SK-N-SH (cell line): ENCODE measurements at regions not wholly inside any gene's neighbourhood (a gene's known extent, or its start where the extent isn't known, plus 50 kb on each side); places are given as distances from the start of the nearest gene placed in this dataset.

Experiments used
- CTCF ChIA-PET: fragments of 300-600, 350-600 bp; formaldehyde crosslinking; extraction: SDS; loops from one replicate; lab custom pipeline; 2021; lab: Yijun Ruan, JAX
- POLR2A ChIA-PET: fragments of 350-600 bp; sonication (Branson Sonifier 250); formaldehyde crosslinking; extraction: SDS; loops from one replicate; lab custom pipeline; 2020; ENCODE audit warnings: antibody characterized with exemption, inconsistent platforms; lab: Yijun Ruan, JAX
- DNase-seq: peaks from one replicate; pipeline ENCODE4 v3.0.0; 2012
- H2AFZ ChIP-seq: fragments of 200-600 bp; sonication (generic); 2 replicates; pipeline ENCODE4 v1.8.1; 2016; ENCODE audit warnings: antibody characterized with exemption, mild to moderate bottlenecking, low read depth
- H3F3A ChIP-seq: fragments of 200-600 bp; sonication (generic); replicated peaks from 2 replicates; pipeline ENCODE3; 2016; ENCODE audit warnings: antibody characterized with exemption, mild to moderate bottlenecking; ENCODE audit not compliant: insufficient read depth
- H3K27ac ChIP-seq, 2 experiments: fragments of 200-500 bp in 1 of 2; fragments of 200-600 bp in 1 of 2; sonication (Bioruptor generic) in 1 of 2; sonication (generic), shearing (Covaris generic) in 1 of 2; 2 replicates each; pipeline versions ENCODE4 v1.5.1 to v1.6.1; 2014 to 2016; ENCODE audit warnings: low read depth in 2 of 2, inconsistent platforms in 1 of 2, low read length in 1 of 2, mild to moderate bottlenecking in 1 of 2, mixed read lengths in 1 of 2
- H3K27me3 ChIP-seq: fragments of 200-600 bp; sonication (generic), shearing (Covaris generic); 2 replicates; pipeline ENCODE4 v1.6.1; 2016; ENCODE audit warnings: mixed run types; ENCODE audit not compliant: insufficient read depth
- H3K36me3 ChIP-seq, 2 experiments: fragments of 200-500 bp in 1 of 2; fragments of 200-600 bp in 1 of 2; sonication (Bioruptor generic) in 1 of 2; sonication (generic) in 1 of 2; replicated peaks in 1 of 2; 2 replicates each; pipeline versions ENCODE3 to v1.5.1; 2014 to 2016; ENCODE audit warnings: low read length in 1 of 2, mild to moderate bottlenecking in 1 of 2; ENCODE audit not compliant: insufficient read depth in 2 of 2, control insufficient read depth in 1 of 2
- H3K4me1 ChIP-seq, 2 experiments: fragments of 200-500 bp in 1 of 2; fragments of 200-600 bp in 1 of 2; sonication (Bioruptor generic) in 1 of 2; sonication (generic), shearing (Covaris generic) in 1 of 2; 2 replicates each; pipeline versions ENCODE4 v1.5.1 to v1.6.1; 2014 to 2016; ENCODE audit warnings: low read depth in 1 of 2, low read length in 1 of 2, mixed run types in 1 of 2; ENCODE audit not compliant: insufficient read depth in 2 of 2, control insufficient read depth in 1 of 2
- H3K4me2 ChIP-seq: fragments of 200-600 bp; sonication (generic), shearing (Covaris generic); 2 replicates; pipeline ENCODE4 v1.6.1; 2017; ENCODE audit warnings: mixed run types
- H3K4me3 ChIP-seq, 2 experiments: fragments of 200-500 bp in 1 of 2; fragments of 200-600 bp in 1 of 2; sonication (Bioruptor generic) in 1 of 2; sonication (generic), shearing (Covaris generic) in 1 of 2; 2 replicates each; pipeline versions ENCODE4 v1.5.1 to v1.8.1; 2014 to 2016; ENCODE audit warnings: low read depth in 2 of 2, inconsistent platforms in 1 of 2, low read length in 1 of 2, mild to moderate bottlenecking in 1 of 2, mixed read lengths in 1 of 2, moderate library complexity in 1 of 2
- H3K79me2 ChIP-seq: fragments of 200-600 bp; sonication (generic); 2 replicates; pipeline ENCODE4 v1.8.1; 2017; ENCODE audit warnings: mild to moderate bottlenecking; ENCODE audit not compliant: insufficient read depth
- H3K9ac ChIP-seq: fragments of 200-600 bp; sonication (generic); 2 replicates; pipeline ENCODE4 v1.6.1; 2017; ENCODE audit warnings: mixed run types
- H3K9me2 ChIP-seq: fragments of 200-600 bp; sonication (generic); 2 replicates; pipeline ENCODE4 v1.6.1; 2017; ENCODE audit warnings: mixed run types
- H3K9me3 ChIP-seq: fragments of 200-600 bp; sonication (generic); 2 replicates; pipeline ENCODE4 v1.6.1; 2017; ENCODE audit warnings: mixed run types, mild to moderate bottlenecking, moderate library complexity
- H4K20me1 ChIP-seq: fragments of 200-600 bp; sonication (generic); 2 replicates; pipeline ENCODE4 v1.6.1; 2017; ENCODE audit warnings: mild to moderate bottlenecking, mixed run types; ENCODE audit not compliant: insufficient read depth
- EZH2phosphoT487 ChIP-seq: fragments of 200-600 bp; sonication (generic); IDR thresholded peaks from 2 replicates; pipeline ENCODE4 v1.6.1; 2017; ENCODE audit warnings: low read depth, mixed run types, mild to moderate bottlenecking, antibody characterized with exemption, moderate library complexity, borderline replicate concordance
- FOSL2 ChIP-seq: IDR thresholded peaks from 2 replicates; pipeline ENCODE4 v1.4.0; 2012; ENCODE audit warnings: low read depth, mild to moderate bottlenecking, moderate library complexity, borderline replicate concordance
- FOXJ3 ChIP-seq: sonication (generic); formaldehyde crosslinking; IDR thresholded peaks from 2 replicates; pipeline ENCODE4 v1.5.1; 2020; ENCODE audit warnings: mild to moderate bottlenecking, missing genetic modification reagents
- FOXM1 ChIP-seq: IDR thresholded peaks from 2 replicates; pipeline ENCODE4 v1.4.0; 2012; ENCODE audit warnings: low read depth, mild to moderate bottlenecking
- GATA2 ChIP-seq: sonication (generic); formaldehyde crosslinking; IDR thresholded peaks from 2 replicates; pipeline ENCODE4 v1.5.0; 2020; ENCODE audit warnings: mild to moderate bottlenecking, missing genetic modification reagents
- MXI1 ChIP-seq: IDR thresholded peaks from 2 replicates; pipeline ENCODE4 v1.6.1; 2012; ENCODE audit warnings: mild to moderate bottlenecking, low read depth, low read length, improper control_type of control experiment
- RCOR1 ChIP-seq: fragments of 150-350 bp; IDR thresholded peaks from 2 replicates; pipeline ENCODE4 v1.6.1; 2017; ENCODE audit warnings: antibody characterized with exemption, low read length
- RXRA ChIP-seq: IDR thresholded peaks from 2 replicates; pipeline ENCODE4 v1.4.0; 2012; ENCODE audit warnings: low read depth, mild to moderate bottlenecking, borderline replicate concordance
- TEAD4 ChIP-seq: IDR thresholded peaks from 2 replicates; pipeline ENCODE4 v1.4.0; 2012; ENCODE audit warnings: mild to moderate bottlenecking, borderline replicate concordance; ENCODE audit not compliant: insufficient read depth
- WGBS: methylation state at CpG from one replicate; pipeline ENCODE4 v1.1.6; 2017; ENCODE audit warnings: low lambda C conversion rate; 5-methylcytosine and 5-hydroxymethylcytosine counted together
- TF ChIP-seq, protein P1 (sequence below): IDR thresholded peaks from 2 replicates; pipeline ENCODE4 v1.4.0; 2012; ENCODE audit warnings: low read depth, borderline replicate concordance
- TF ChIP-seq, protein P2 (sequence below): IDR thresholded peaks from 2 replicates; pipeline ENCODE4 v1.6.1; 2012; ENCODE audit warnings: mild to moderate bottlenecking, low read depth, low read length, moderate library complexity
- TF ChIP-seq, protein P3 (sequence below): IDR thresholded peaks from 2 replicates; pipeline ENCODE4 v1.4.0; 2012; ENCODE audit warnings: low read depth, borderline replicate concordance

DNA sequence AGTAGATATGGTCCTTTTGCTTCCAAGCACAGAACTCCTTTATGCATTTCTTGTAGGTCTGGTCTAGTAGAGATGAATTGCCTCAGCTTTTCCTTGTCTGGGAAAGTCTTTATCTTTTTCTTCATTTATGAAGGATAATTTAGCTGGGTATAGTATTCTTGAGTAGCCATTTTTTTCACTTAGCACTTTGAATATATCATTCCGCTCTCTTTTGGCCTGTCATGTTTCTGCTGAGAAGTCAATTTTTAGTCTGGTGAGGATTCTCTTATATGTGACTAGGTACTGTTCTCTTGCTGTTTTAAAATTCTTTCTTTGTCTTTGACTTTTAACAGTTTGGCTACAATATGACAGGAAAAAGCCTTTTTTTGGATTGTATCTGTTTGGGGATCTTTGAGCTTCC is 68.6 kb upstream of the IMMP2L start:
- Histone ChIP-seq H3K27me3 (no peaks in the 10 kb centered on the region), H3K36me3 (no peaks in the 10 kb centered on the region), H4K20me1 (no peaks in the 10 kb centered on the region), H3K27ac (no peak overlapping the region), H3K9me2 (no peaks in the 10 kb centered on the region), H3K4me3 (no peak overlapping the region), H3F3A (no peaks in the 10 kb centered on the region), H2AFZ (no peak overlapping the region), H3K9me3 (no peaks in the 10 kb centered on the region), H3K79me2 (no peaks in the 10 kb centered on the region), H3K4me1 (no peaks in the 10 kb centered on the region; a peak in 1 of 4 replicates)
- ChIA-PET POLR2A (no interaction called here), CTCF (interaction anchor here (0.7 to 1.0 kb wide), 2 partner anchors 19 to 693 kb away, joined by 3 read pairs; no protein-coding TSS in a partner anchor)
- DNase-seq, result no peak
- TF ChIP-seq, protein P1, sequence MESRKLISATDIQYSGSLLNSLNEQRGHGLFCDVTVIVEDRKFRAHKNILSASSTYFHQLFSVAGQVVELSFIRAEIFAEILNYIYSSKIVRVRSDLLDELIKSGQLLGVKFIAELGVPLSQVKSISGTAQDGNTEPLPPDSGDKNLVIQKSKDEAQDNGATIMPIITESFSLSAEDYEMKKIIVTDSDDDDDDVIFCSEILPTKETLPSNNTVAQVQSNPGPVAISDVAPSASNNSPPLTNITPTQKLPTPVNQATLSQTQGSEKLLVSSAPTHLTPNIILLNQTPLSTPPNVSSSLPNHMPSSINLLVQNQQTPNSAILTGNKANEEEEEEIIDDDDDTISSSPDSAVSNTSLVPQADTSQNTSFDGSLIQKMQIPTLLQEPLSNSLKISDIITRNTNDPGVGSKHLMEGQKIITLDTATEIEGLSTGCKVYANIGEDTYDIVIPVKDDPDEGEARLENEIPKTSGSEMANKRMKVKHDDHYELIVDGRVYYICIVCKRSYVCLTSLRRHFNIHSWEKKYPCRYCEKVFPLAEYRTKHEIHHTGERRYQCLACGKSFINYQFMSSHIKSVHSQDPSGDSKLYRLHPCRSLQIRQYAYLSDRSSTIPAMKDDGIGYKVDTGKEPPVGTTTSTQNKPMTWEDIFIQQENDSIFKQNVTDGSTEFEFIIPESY, result no peak
- TF ChIP-seq MXI1 (no peak), FOXJ3 (CRISPR knock-in tag) (no peak), TEAD4 (no peak), RXRA (no peak), GATA2 (CRISPR knock-in tag) (no peak), FOXM1 (no peak), FOSL2 (no peak), EZH2phosphoT487 (no peak), RCOR1 (no peak)
- TF ChIP-seq, protein P2, sequence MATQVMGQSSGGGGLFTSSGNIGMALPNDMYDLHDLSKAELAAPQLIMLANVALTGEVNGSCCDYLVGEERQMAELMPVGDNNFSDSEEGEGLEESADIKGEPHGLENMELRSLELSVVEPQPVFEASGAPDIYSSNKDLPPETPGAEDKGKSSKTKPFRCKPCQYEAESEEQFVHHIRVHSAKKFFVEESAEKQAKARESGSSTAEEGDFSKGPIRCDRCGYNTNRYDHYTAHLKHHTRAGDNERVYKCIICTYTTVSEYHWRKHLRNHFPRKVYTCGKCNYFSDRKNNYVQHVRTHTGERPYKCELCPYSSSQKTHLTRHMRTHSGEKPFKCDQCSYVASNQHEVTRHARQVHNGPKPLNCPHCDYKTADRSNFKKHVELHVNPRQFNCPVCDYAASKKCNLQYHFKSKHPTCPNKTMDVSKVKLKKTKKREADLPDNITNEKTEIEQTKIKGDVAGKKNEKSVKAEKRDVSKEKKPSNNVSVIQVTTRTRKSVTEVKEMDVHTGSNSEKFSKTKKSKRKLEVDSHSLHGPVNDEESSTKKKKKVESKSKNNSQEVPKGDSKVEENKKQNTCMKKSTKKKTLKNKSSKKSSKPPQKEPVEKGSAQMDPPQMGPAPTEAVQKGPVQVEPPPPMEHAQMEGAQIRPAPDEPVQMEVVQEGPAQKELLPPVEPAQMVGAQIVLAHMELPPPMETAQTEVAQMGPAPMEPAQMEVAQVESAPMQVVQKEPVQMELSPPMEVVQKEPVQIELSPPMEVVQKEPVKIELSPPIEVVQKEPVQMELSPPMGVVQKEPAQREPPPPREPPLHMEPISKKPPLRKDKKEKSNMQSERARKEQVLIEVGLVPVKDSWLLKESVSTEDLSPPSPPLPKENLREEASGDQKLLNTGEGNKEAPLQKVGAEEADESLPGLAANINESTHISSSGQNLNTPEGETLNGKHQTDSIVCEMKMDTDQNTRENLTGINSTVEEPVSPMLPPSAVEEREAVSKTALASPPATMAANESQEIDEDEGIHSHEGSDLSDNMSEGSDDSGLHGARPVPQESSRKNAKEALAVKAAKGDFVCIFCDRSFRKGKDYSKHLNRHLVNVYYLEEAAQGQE, result no peak
- TF ChIP-seq, protein P3, sequence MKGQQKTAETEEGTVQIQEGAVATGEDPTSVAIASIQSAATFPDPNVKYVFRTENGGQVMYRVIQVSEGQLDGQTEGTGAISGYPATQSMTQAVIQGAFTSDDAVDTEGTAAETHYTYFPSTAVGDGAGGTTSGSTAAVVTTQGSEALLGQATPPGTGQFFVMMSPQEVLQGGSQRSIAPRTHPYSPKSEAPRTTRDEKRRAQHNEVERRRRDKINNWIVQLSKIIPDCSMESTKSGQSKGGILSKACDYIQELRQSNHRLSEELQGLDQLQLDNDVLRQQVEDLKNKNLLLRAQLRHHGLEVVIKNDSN, result no peak
- TF ChIP-seq, all 33 proteins: peak for 0
- no peak overlapping the region for H3K4me2 ChIP-seq
- H3K9ac ChIP-seq, result no peak overlapping the region
- WGBS, result 71% methylated on average over 1 of the region's 1 CpG
